Astrocyte of the cerebellum (primary cell): ENCODE measurements at regions not wholly inside any gene's neighbourhood (a gene's known extent, or its start where the extent isn't known, plus 50 kb on each side); places are given as distances from the start of the nearest gene placed in this dataset.
"Not testable (repeated sequence)": the region's sequence is repeated elsewhere in the genome, so short reads cannot be mapped to it uniquely, and the experiment has no call there.

Experiments used
- DNase-seq: peaks from one replicate; pipeline ENCODE4 v3.0.0-alpha.2; 2011; ENCODE audit warnings: low read depth
- H3K4me3 ChIP-seq: 2 replicates; pipeline ENCODE4 v1.5.1; 2011; ENCODE audit warnings: mild to moderate bottlenecking, low read depth, low read length, moderate library complexity
- in situ Hi-C: cut with HindIII; loops from 2 replicates; pipeline ENCODE4 v1.10.0; 2017; ENCODE audit warnings: low sequenced_read_pairs
- TF ChIP-seq, protein P1 (sequence below): IDR thresholded peaks from 2 replicates; pipeline ENCODE4 v1.5.1; 2012; ENCODE audit warnings: low read length, low read depth, moderate library complexity, mild to moderate bottlenecking; ENCODE audit errors: missing control alignments

- TF ChIP-seq, protein P1, sequence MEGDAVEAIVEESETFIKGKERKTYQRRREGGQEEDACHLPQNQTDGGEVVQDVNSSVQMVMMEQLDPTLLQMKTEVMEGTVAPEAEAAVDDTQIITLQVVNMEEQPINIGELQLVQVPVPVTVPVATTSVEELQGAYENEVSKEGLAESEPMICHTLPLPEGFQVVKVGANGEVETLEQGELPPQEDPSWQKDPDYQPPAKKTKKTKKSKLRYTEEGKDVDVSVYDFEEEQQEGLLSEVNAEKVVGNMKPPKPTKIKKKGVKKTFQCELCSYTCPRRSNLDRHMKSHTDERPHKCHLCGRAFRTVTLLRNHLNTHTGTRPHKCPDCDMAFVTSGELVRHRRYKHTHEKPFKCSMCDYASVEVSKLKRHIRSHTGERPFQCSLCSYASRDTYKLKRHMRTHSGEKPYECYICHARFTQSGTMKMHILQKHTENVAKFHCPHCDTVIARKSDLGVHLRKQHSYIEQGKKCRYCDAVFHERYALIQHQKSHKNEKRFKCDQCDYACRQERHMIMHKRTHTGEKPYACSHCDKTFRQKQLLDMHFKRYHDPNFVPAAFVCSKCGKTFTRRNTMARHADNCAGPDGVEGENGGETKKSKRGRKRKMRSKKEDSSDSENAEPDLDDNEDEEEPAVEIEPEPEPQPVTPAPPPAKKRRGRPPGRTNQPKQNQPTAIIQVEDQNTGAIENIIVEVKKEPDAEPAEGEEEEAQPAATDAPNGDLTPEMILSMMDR = no peak
- no peak overlapping the region for H3K4me3 ChIP-seq
- DNase-seq = no peak
- in situ Hi-C loops = no loop called here
Measured at GRCh38 chr6:147693181-147693580, 184.7 kb downstream of the SAMD5 start.

DNA sequence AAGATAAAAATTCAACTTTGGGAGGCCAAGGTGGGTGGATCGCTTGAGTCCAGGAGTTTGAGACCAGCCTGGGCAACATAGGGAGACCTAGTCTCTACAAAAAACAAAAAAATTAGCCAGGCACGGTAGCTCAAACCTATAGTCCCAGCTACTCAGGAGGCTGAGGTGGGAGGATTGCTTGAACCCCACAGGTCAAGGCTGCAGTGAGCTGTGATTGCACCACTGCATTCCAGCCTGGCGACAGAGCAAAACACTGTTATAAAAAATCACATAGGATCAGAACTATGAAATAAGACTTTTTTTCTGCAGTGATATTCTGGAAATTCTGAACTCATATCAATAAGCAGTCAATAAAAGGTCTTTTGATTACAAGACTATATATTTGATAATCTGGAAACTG lies 186.1 kb downstream of the SAMD5 start:
- in situ Hi-C loops, H3K4me3 ChIP-seq: not testable (repeated sequence)

DNA sequence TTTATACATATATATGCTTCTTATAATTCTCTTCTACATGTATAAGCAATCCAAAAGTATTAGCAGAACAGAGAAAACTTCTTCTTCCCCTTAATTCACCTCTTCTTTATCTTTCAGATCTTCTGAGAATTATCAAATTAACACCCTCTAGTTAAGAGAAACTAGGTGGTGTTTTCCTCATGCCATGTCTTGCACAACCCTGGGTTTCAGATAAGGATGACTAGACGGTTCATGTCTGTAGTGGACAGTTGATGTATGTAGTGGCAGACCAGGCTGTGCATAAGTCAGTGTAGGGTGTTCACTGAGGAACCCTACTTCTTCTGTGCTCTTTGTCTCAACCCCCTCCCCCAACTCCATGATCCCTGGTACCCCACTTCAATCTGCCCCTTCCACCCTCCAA lies 187.3 kb downstream of the SAMD5 start:
- DNase-seq = no peak
- no peak overlapping the region for H3K4me3 ChIP-seq
- in situ Hi-C loops = no loop called here
- TF ChIP-seq, protein P1 = no peak

More for the DNA sequence above, 186.1 kb downstream of the SAMD5 start:
- DNase-seq = not testable (repeated sequence)

DNA sequence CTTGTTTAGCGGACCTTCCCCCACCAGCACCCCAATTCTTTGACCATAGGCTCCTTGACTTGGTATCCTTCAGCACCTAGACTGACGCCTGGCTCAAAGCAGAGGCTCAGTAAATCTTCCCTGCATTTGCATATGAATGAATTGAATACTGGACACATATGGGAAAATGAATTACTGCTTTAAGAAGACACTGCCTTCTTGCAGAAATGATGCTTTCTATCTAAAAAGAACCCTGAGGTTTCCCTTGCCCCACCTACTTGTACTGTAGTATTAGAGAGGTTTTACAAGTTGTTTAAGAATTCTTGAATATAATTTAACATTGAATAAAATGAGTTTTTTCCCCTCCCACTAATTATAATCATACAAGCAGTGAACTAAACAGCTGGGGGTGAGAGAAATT lies 190.7 kb downstream of the SAMD5 start:
- no peak for DNase-seq
- TF ChIP-seq, protein P1 = no peak
- H3K4me3 ChIP-seq = no peak overlapping the region
- in situ Hi-C loops = no loop called here

DNA sequence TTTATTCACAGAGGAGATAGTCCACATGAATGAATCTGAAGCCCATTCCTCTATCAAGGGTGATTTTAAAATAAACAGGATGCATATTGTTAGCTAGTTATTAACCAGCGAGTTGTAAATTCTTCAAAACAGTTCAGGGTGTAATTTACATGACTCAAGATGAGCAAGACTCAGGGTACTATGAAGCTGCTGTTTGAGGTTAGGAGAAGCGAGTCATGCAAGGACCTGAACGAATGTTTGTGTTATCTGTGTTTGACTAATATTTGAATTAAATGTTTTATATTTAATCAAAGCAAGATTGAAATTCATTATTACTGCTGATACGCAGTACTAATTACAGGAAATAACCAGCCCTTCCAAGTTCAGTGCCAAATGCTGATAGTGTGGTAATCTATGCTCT lies 191.1 kb downstream of the SAMD5 start:
- in situ Hi-C loops = no loop called here
- no peak overlapping the region for H3K4me3 ChIP-seq
- TF ChIP-seq, protein P1 = no peak
- peak; percentile 15 for DNase-seq

DNA sequence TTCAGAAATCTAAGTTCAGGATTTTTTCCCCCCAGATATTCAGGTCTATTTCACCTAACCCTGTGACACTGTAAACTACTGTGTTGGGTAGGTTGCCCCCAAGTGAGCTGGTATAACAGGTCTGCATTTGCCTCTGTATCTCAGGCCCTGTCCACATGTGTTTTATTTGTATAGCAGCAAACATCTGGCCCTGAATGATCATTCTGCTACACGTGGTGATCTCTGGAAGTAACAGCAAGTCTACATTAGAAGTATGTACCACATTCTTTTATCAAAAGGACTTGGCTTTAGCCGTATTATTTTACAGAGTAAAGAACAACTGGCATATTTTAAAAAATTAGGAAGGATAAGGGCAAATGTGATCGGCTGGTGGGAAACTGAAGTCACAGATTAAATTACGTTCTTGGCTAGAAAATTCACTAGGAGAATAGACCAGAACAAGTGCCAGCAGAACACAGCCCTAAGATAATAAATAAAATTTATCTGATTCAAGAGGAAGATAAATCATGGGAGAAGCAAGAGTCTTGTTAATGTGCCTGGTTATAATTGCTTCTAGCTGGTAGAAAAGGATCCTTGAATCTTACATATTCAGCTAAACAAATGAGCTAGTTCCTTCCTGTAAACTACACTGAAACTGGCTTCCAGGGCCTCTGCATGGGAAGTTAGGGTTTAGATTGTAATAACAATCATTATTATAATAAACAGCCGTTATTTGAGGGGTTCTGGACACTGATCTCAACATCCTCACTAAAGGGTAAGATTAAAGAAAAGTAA lies 192.1 kb downstream of the SAMD5 start:
- DNase-seq = no peak
- in situ Hi-C loops = no loop called here
- TF ChIP-seq, protein P1 = no peak

DNA sequence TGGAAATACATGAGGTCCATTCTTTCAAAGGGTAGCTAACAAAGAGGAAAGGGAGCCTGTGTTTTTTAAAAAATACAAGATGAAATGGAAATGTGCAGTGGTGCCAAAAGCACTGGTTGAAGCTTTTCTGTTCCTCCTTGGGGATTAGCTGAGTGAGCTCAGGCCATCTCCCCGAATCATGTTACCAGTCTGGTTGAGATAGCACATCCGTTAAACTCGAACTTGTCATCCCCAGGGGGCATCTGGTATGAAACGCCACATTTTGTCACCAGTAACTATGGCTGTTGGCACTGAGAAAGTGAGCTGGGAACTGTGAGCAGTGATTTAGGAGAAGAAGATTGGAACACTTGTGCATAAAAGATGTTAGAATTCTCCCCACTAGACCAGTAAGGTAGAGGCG lies 196.2 kb downstream of the SAMD5 start:
- in situ Hi-C loops = no loop called here
- TF ChIP-seq, protein P1 = no peak
- H3K4me3 ChIP-seq = no peak overlapping the region
- no peak for DNase-seq

More for the DNA sequence above, 192.1 kb downstream of the SAMD5 start:
- no peak overlapping the region for H3K4me3 ChIP-seq
